Thyroid gland (tissue), 4 donors: ENCODE measurements at regions not wholly inside any gene's neighbourhood (a gene's known extent, or its start where the extent isn't known, plus 50 kb on each side); places are given as distances from the start of the nearest gene placed in this dataset.

Experiments
- DNase-seq, 2 donors: peaks; one replicate each; pipeline ENCODE4 v3.0.0-alpha.2; 2019
- H3K27ac ChIP-seq, 3 donors: fragments of 200-600 bp; sonication (generic); 1 replicate in 2 of 3; 2 replicates in 1 of 3; pipeline ENCODE4 v1.5.1; 2016 to 2019; ENCODE audit warnings: mild to moderate bottlenecking in 1 of 3, moderate library complexity in 1 of 3
- H3K27me3 ChIP-seq: fragments of 200-600 bp; sonication (generic); one replicate; pipeline ENCODE4 v1.5.1; 2019
- H3K36me3 ChIP-seq, 2 donors: fragments of 200-600 bp; sonication (generic); one replicate each; pipeline ENCODE4 v1.5.1; 2016 to 2019
- H3K4me1 ChIP-seq, 2 donors: fragments of 200-600 bp; sonication (generic); one replicate each; pipeline ENCODE4 v1.5.1; 2017 to 2019
- H3K4me3 ChIP-seq, 3 donors: fragments of 200-600 bp; sonication (generic); replicated peaks in 1 of 3; 1 replicate in 2 of 3; 2 replicates in 1 of 3; pipeline ENCODE4 v1.5.1; 2016; ENCODE audit warnings: mild to moderate bottlenecking in 1 of 3
- H3K9me3 ChIP-seq: fragments of 200-600 bp; sonication (generic); one replicate; pipeline ENCODE4 v1.5.1; 2017
- CTCF ChIP-seq, 6 experiments: fragments of 200-600 bp in 3 of 6; fragments of 450-650 bp in 3 of 6; sonication (generic) in 3 of 6; IDR thresholded peaks; one replicate each; pipeline ENCODE4 v1.5.1; 2016 to 2019; ENCODE audit warnings: antibody characterized with exemption in 6 of 6, mild to moderate bottlenecking in 2 of 6, inconsistent platforms in 1 of 6, moderate library complexity in 1 of 6
- POLR2A ChIP-seq, 2 donors: fragments of 450-650 bp; IDR thresholded peaks; one replicate each; pipeline ENCODE4 v1.6.1; 2017; ENCODE audit warnings: antibody characterized with exemption in 2 of 2, mild to moderate bottlenecking in 2 of 2, moderate library complexity in 1 of 2
- WGBS, 2 donors: methylation state at CpG; one replicate each; pipeline ENCODE4 v1.1.5; 2017; 5-methylcytosine and 5-hydroxymethylcytosine counted together
- intact Hi-C: fragments of 100-400 bp; cut with DNase I; formaldehyde crosslinking; loops from one replicate; pipeline ENCODE4 v1.15.1; 2023

- no peaks in the 10 kb centered on the region for H3K9me3 ChIP-seq
- no peak overlapping the region for H3K4me3 ChIP-seq
- intact Hi-C loops: no loop called here
- no peak for TF ChIP-seq POLR2A (IDR thresholded peaks at IDR 0.05)
- TF ChIP-seq CTCF (IDR thresholded peaks at IDR 0.05): no peak
- H3K27ac ChIP-seq: no peak overlapping the region
- no peaks in the 10 kb centered on the region for H3K36me3 ChIP-seq
- no peaks in the 10 kb centered on the region for H3K4me1 ChIP-seq
- no peak for DNase-seq
- WGBS, 2 donors: 70 to 79% methylated on average over 1 of the region's 1 CpG
- H3K27me3 ChIP-seq: no peaks in the 10 kb centered on the region
Observed at GRCh38 chr1:115145226-115145625, 55.9 kb upstream of the TSPAN2 start.

- H3K27ac ChIP-seq: no peak overlapping the region
- intact Hi-C loops: no loop called here
Observed at GRCh38 chr1:115144176-115144575, 54.9 kb upstream of the TSPAN2 start.

GRCh38 chr1:115142616-115143015, 53.3 kb upstream of the TSPAN2 start:
- Histone ChIP-seq H3K36me3 (no peaks in the 10 kb centered on the region), H3K4me3 (no peak overlapping the region), H3K27ac (no peak overlapping the region), H3K27me3 (no peaks in the 10 kb centered on the region), H3K9me3 (no peaks in the 10 kb centered on the region), H3K4me1 (peaks cover 0 to 4% of the 10 kb centered on the region in 2 donors)
- intact Hi-C loops: no loop called here
- WGBS, 2 donors: 55 to 58% methylated on average over 3 of the region's 3 CpGs
- peak; percentile 44 for DNase-seq
- TF ChIP-seq CTCF (IDR thresholded peaks at IDR 0.05) (peak in 3 of 6 experiments; percentile 16 to 33 (median 32)), POLR2A (IDR thresholded peaks at IDR 0.05) (no peak)

More at GRCh38 chr1:115144176-115144575, 54.9 kb upstream of the TSPAN2 start:
- Histone ChIP-seq H3K9me3 (no peaks in the 10 kb centered on the region), H3K27me3 (no peaks in the 10 kb centered on the region), H3K4me1 (peaks cover 0 to 2% of the 10 kb centered on the region in 2 donors), H3K36me3 (no peaks in the 10 kb centered on the region), H3K4me3 (no peak overlapping the region)
- TF ChIP-seq CTCF (IDR thresholded peaks at IDR 0.05) (no peak), POLR2A (IDR thresholded peaks at IDR 0.05) (no peak)
- DNase-seq: no peak
- WGBS, 2 donors: 82 to 85% methylated on average over 2 of the region's 2 CpGs

- H3K4me1 ChIP-seq: peaks cover 0 to 4% of the 10 kb centered on the region in 2 donors
- no peaks in the 10 kb centered on the region for H3K27me3 ChIP-seq
- TF ChIP-seq CTCF (IDR thresholded peaks at IDR 0.05) (no peak), POLR2A (IDR thresholded peaks at IDR 0.05) (no peak)
- no peaks in the 10 kb centered on the region for H3K36me3 ChIP-seq
- no peaks in the 10 kb centered on the region for H3K9me3 ChIP-seq
- H3K4me3 ChIP-seq: no peak overlapping the region
- no peak overlapping the region for H3K27ac ChIP-seq
- DNase-seq: no peak
- intact Hi-C loops: no loop called here
Observed at GRCh38 chr1:115141145-115141454, 51.8 kb upstream of the TSPAN2 start.

GRCh38 chr1:115140442-115141144, 51.3 kb upstream of the TSPAN2 start:
- intact Hi-C loops: no loop called here
- TF ChIP-seq CTCF (IDR thresholded peaks at IDR 0.05) (no peak), POLR2A (IDR thresholded peaks at IDR 0.05) (no peak)
- Histone ChIP-seq H3K27me3 (no peaks in the 10 kb centered on the region), H3K27ac (no peak overlapping the region), H3K36me3 (no peaks in the 10 kb centered on the region), H3K4me1 (peaks cover 0 to 4% of the 10 kb centered on the region in 2 donors), H3K9me3 (no peaks in the 10 kb centered on the region), H3K4me3 (no peak overlapping the region)
- WGBS, 2 donors: 87 to 93% methylated on average over 2 of the region's 2 CpGs
- no peak for DNase-seq
